Smooth muscle cell (in vitro differentiated cells): ENCODE measurements at regions not wholly inside any gene's neighbourhood (a gene's known extent, or its start where the extent isn't known, plus 50 kb on each side); places are given as distances from the start of the nearest gene placed in this dataset.

Experiments used
- DNase-seq: peaks from one replicate; lab custom pipeline; 2025; ENCODE audit not compliant: unreplicated experiment; lab: John Stamatoyannopoulos, UW
- H2AFZ ChIP-seq: fragments of 200-600 bp; sonication (generic); 2 replicates; pipeline ENCODE4 v1.6.0; 2016; ENCODE audit warnings: antibody characterized with exemption, low read depth, mild to moderate bottlenecking
- H3F3A ChIP-seq: fragments of 200-600 bp; sonication (generic); 2 replicates; pipeline ENCODE4 v1.6.0; 2017; ENCODE audit warnings: antibody characterized with exemption, low read depth
- H3K27ac ChIP-seq: fragments of 200-600 bp; sonication (generic); 2 replicates; pipeline ENCODE4 v1.5.1; 2016; ENCODE audit warnings: low read depth, mild to moderate bottlenecking
- H3K27me3 ChIP-seq: fragments of 200-600 bp; sonication (generic); 2 replicates; pipeline ENCODE4 v1.6.1; 2016; ENCODE audit warnings: low read depth, mild to moderate bottlenecking
- H3K36me3 ChIP-seq: fragments of 200-600 bp; sonication (generic); 2 replicates; pipeline ENCODE4 v1.5.1; 2016; ENCODE audit warnings: low read depth
- H3K4me1 ChIP-seq: fragments of 200-600 bp; sonication (generic); 2 replicates; pipeline ENCODE4 v1.5.1; 2016; ENCODE audit warnings: low read depth
- H3K4me2 ChIP-seq: fragments of 200-600 bp; sonication (generic); 2 replicates; pipeline ENCODE4 v1.6.0; 2016; ENCODE audit warnings: mild to moderate bottlenecking
- H3K4me3 ChIP-seq: fragments of 200-600 bp; sonication (generic); 2 replicates; pipeline ENCODE4 v1.5.1; 2016; ENCODE audit warnings: mild to moderate bottlenecking
- H3K79me2 ChIP-seq: fragments of 200-600 bp; sonication (generic); 2 replicates; pipeline ENCODE4 v1.6.0; 2016; ENCODE audit warnings: low read depth, mild to moderate bottlenecking
- H3K9ac ChIP-seq: fragments of 200-600 bp; sonication (generic); 2 replicates; pipeline ENCODE4 v1.6.0; 2016; ENCODE audit warnings: low read depth
- H3K9me3 ChIP-seq: fragments of 200-600 bp; sonication (generic); replicated peaks from 2 replicates; pipeline ENCODE4 v1.5.1; 2016; ENCODE audit warnings: low read depth
- H4K20me1 ChIP-seq: fragments of 200-600 bp; sonication (generic); 2 replicates; pipeline ENCODE4 v1.6.0; 2016; ENCODE audit warnings: low read depth
- CTCF ChIP-seq: fragments of 200-600 bp; sonication (generic); IDR thresholded peaks from 2 replicates; pipeline ENCODE4 v1.5.1; 2017; ENCODE audit warnings: borderline replicate concordance, mild to moderate bottlenecking, antibody characterized with exemption; ENCODE audit not compliant: insufficient read depth, poor library complexity, severe bottlenecking
- WGBS: methylation state at CpG from one replicate; pipeline ENCODE4 v1.1.7; 2016; ENCODE audit warnings: low lambda C conversion rate; 5-methylcytosine and 5-hydroxymethylcytosine counted together

GRCh38 chr4:57437649-57438048 is 327.5 kb upstream of the IGFBP7 start:
- Histone ChIP-seq H3K4me3 (no peak overlapping the region), H3K4me1 (no peaks in the 10 kb centered on the region)

GRCh38 chr4:57435300-57435699 is 325.1 kb upstream of the IGFBP7 start:
- TF ChIP-seq CTCF = no peak
- DNase-seq = no peak
- 88% methylated on average over 3 of the region's 3 CpGs for WGBS
- no peak overlapping the region for H3K4me3 ChIP-seq
- H3K79me2 ChIP-seq = no peaks in the 10 kb centered on the region
- H3F3A ChIP-seq = no peaks in the 10 kb centered on the region
- no peak overlapping the region for H2AFZ ChIP-seq
- no peaks in the 10 kb centered on the region for H4K20me1 ChIP-seq
- peaks cover 4% of the 10 kb centered on the region for H3K27me3 ChIP-seq
- no peak overlapping the region for H3K9ac ChIP-seq
- H3K27ac ChIP-seq = no peak overlapping the region
- no peaks in the 10 kb centered on the region for H3K4me1 ChIP-seq
- H3K9me3 ChIP-seq = no peaks in the 10 kb centered on the region
- no peak overlapping the region for H3K4me2 ChIP-seq
- H3K36me3 ChIP-seq = no peaks in the 10 kb centered on the region

More at GRCh38 chr4:57437649-57438048, 327.5 kb upstream of the IGFBP7 start:
- Histone ChIP-seq H3F3A (no peaks in the 10 kb centered on the region), H3K9me3 (no peaks in the 10 kb centered on the region), H3K4me2 (no peak overlapping the region), H4K20me1 (no peaks in the 10 kb centered on the region), H2AFZ (no peak overlapping the region), H3K79me2 (no peaks in the 10 kb centered on the region), H3K9ac (no peak overlapping the region), H3K27ac (no peak overlapping the region), H3K36me3 (no peaks in the 10 kb centered on the region), H3K27me3 (peaks cover 4% of the 10 kb centered on the region)
- TF ChIP-seq CTCF = no peak
- no peak for DNase-seq
- 73% methylated on average over 8 of the region's 8 CpGs for WGBS

DNA sequence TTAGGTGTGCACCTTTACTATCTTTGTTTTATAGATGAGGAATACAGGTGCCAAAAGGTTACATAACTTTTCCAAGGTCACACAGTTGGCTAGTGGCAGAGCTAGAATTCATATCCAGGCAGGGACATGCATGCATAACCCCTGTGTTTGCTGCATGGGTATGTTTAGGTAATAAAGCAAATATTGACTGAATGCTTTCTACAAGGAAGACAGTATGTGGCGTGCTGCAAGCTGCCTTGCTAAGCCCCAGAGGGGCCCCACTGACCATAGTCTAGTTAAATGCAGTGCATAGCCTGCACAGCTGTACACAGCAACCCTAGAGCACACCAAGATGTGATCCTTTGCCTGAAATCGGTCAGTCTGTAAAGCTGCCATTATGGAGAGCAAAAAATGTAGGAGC is 320.5 kb upstream of the IGFBP7 start:
- peaks cover 4% of the 10 kb centered on the region for H3K27me3 ChIP-seq
- no peak overlapping the region for H3K4me3 ChIP-seq
- 59% methylated on average over 2 of the region's 2 CpGs for WGBS

More for the DNA sequence above, 320.5 kb upstream of the IGFBP7 start:
- Histone ChIP-seq H3F3A (no peaks in the 10 kb centered on the region), H3K9ac (no peak overlapping the region), H4K20me1 (no peaks in the 10 kb centered on the region), H3K4me1 (no peaks in the 10 kb centered on the region), H3K79me2 (no peaks in the 10 kb centered on the region), H3K9me3 (no peaks in the 10 kb centered on the region), H3K27ac (no peak overlapping the region), H3K4me2 (no peak overlapping the region), H3K36me3 (no peaks in the 10 kb centered on the region), H2AFZ (no peak overlapping the region)
- DNase-seq = no peak
- no peak for TF ChIP-seq CTCF
